Nephron (organoid): ENCODE measurements at regions not wholly inside any gene's neighbourhood (a gene's known extent, or its start where the extent isn't known, plus 50 kb on each side); places are given as distances from the start of the nearest gene placed in this dataset.

ENCODE experiments used
- H3K27ac Mint-ChIP-seq, 3 experiments: 2 replicates each; pipeline ENCODE4 v1.8.0; 2020; ENCODE audit warnings: mixed read lengths in 3 of 3, mild to moderate bottlenecking in 2 of 3, moderate library complexity in 1 of 3
- H3K27me3 Mint-ChIP-seq: 2 replicates; pipeline ENCODE4 v1.8.0; 2021; ENCODE audit warnings: low read depth, mild to moderate bottlenecking, moderate library complexity, mixed read lengths
- H3K36me3 Mint-ChIP-seq: 2 replicates; pipeline ENCODE4 v1.8.0; 2020; ENCODE audit warnings: low read depth, mixed read lengths
- H3K4me1 Mint-ChIP-seq: 2 replicates; pipeline ENCODE4 v1.8.0; 2020; ENCODE audit warnings: mixed read lengths
- H3K4me3 Mint-ChIP-seq, 3 experiments: 2 replicates each; pipeline ENCODE4 v1.8.0; 2020; ENCODE audit warnings: mild to moderate bottlenecking in 3 of 3, mixed read lengths in 3 of 3, moderate library complexity in 2 of 3
- H3K9me3 Mint-ChIP-seq: 2 replicates; pipeline ENCODE4 v1.8.0; 2020; ENCODE audit warnings: mixed read lengths
- CTCF ChIP-seq, 3 experiments: fragments of 200-600 bp; sonication (generic); IDR thresholded peaks; one replicate each; pipeline ENCODE4 v1.5.0; 2021; ENCODE audit warnings: antibody characterized with exemption in 3 of 3; ENCODE audit not compliant: unreplicated experiment in 3 of 3

- Mint-ChIP-seq H3K4me1 (peaks cover 24% of the 10 kb centered on the region), H3K9me3 (peaks cover 6% of the 10 kb centered on the region), H3K4me3 (no peak overlapping the region), H3K36me3 (no peaks in the 10 kb centered on the region), H3K27ac (no peak overlapping the region), H3K27me3 (peaks cover 16% of the 10 kb centered on the region)
- TF ChIP-seq CTCF (IDR thresholded peaks at IDR 0.05; ENCODE audit: unreplicated experiment in 3 of 3), result no peak
Observed at GRCh38 chr9:115169003-115169402, 51.0 kb upstream of the TNC start.

GRCh38 chr9:115170358-115171073 lies 52.6 kb upstream of the TNC start:
- Mint-ChIP-seq H3K36me3 (no peaks in the 10 kb centered on the region), H3K27ac (peak overlapping the region in 1 of 3 experiments; percentile 32), H3K4me3 (no peak overlapping the region), H3K9me3 (peaks cover 6% of the 10 kb centered on the region), H3K27me3 (peaks cover 16% of the 10 kb centered on the region), H3K4me1 (peaks cover 17% of the 10 kb centered on the region)
- no peak for TF ChIP-seq CTCF (IDR thresholded peaks at IDR 0.05; ENCODE audit: unreplicated experiment in 3 of 3)

GRCh38 chr9:115171921-115172388 lies 54.0 kb upstream of the TNC start:
- no peak for TF ChIP-seq CTCF (IDR thresholded peaks at IDR 0.05; ENCODE audit: unreplicated experiment in 3 of 3)
- Mint-ChIP-seq H3K4me3 (no peak overlapping the region), H3K27ac (peak overlapping the region; percentile 22 to 56 (median 29)), H3K36me3 (no peaks in the 10 kb centered on the region), H3K27me3 (peaks cover 8% of the 10 kb centered on the region), H3K9me3 (no peaks in the 10 kb centered on the region), H3K4me1 (peaks cover 10% of the 10 kb centered on the region)

GRCh38 chr9:115182264-115182663 lies 64.3 kb upstream of the TNC start:
- Mint-ChIP-seq H3K4me1 (no peaks in the 10 kb centered on the region), H3K27ac (no peak overlapping the region), H3K27me3 (no peaks in the 10 kb centered on the region), H3K4me3 (no peak overlapping the region), H3K9me3 (no peaks in the 10 kb centered on the region), H3K36me3 (no peaks in the 10 kb centered on the region)
- no peak for TF ChIP-seq CTCF (IDR thresholded peaks at IDR 0.05; ENCODE audit: unreplicated experiment in 3 of 3)

- no peaks in the 10 kb centered on the region for H3K4me1 Mint-ChIP-seq
- no peaks in the 10 kb centered on the region for H3K36me3 Mint-ChIP-seq
- no peaks in the 10 kb centered on the region for H3K27me3 Mint-ChIP-seq
- TF ChIP-seq CTCF (IDR thresholded peaks at IDR 0.05; ENCODE audit: unreplicated experiment in 3 of 3), result no peak
- no peaks in the 10 kb centered on the region for H3K9me3 Mint-ChIP-seq
- H3K27ac Mint-ChIP-seq, result no peak overlapping the region
- H3K4me3 Mint-ChIP-seq, result no peak overlapping the region
Observed at GRCh38 chr9:115183436-115183835, 65.5 kb upstream of the TNC start.

GRCh38 chr9:115189686-115190085 lies 71.7 kb upstream of the TNC start:
- no peak for TF ChIP-seq CTCF (IDR thresholded peaks at IDR 0.05; ENCODE audit: unreplicated experiment in 3 of 3)
- peaks cover 9% of the 10 kb centered on the region for H3K9me3 Mint-ChIP-seq
- no peak overlapping the region for H3K27ac Mint-ChIP-seq

More at GRCh38 chr9:115189686-115190085, 71.7 kb upstream of the TNC start:
- Mint-ChIP-seq H3K36me3 (peaks cover 4% of the 10 kb centered on the region), H3K4me3 (no peak overlapping the region), H3K27me3 (no peaks in the 10 kb centered on the region), H3K4me1 (peaks cover 14% of the 10 kb centered on the region)
